Psoas muscle (tissue), 7 donors: ENCODE measurements at regions not wholly inside any gene's neighbourhood (a gene's known extent, or its start where the extent isn't known, plus 50 kb on each side); places are given as distances from the start of the nearest gene placed in this dataset.
A peak's percentile ranks its signal among the peaks of the same experiment; 100 is the strongest.

ENCODE experiments used
- ATAC-seq, 4 donors: fragments of 200-7000 bp; cut with Tn5 transposase; one replicate each; pipeline ENCODE4 v1.9.1; 2020; ENCODE audit warnings: moderate library complexity in 3 of 4, mild to moderate bottlenecking in 2 of 4
- DNase-seq, 2 donors: peaks; one replicate each; pipeline ENCODE4 v3.0.0-alpha.2; 2020
- H3K27ac ChIP-seq: fragments of 200-600 bp; one replicate; pipeline ENCODE4 v1.8.0; 2022
- H3K27me3 ChIP-seq, 3 donors: fragments of 200-600 bp in 1 of 3; one replicate each; pipeline versions ENCODE4 v1.6.1 to v1.8.0; 2013 to 2022; ENCODE audit warnings: low read length in 2 of 3, mild to moderate bottlenecking in 2 of 3, moderate library complexity in 1 of 3; ENCODE audit not compliant: insufficient read depth in 3 of 3
- H3K36me3 ChIP-seq, 2 donors: fragments of 200-600 bp in 1 of 2; one replicate each; pipeline versions ENCODE4 v1.6.1 to v1.8.0; 2013 to 2022; ENCODE audit warnings: low read depth in 1 of 2, mild to moderate bottlenecking in 1 of 2, moderate library complexity in 1 of 2; ENCODE audit not compliant: insufficient read depth in 1 of 2
- H3K4me1 ChIP-seq: fragments of 200-600 bp; one replicate; pipeline ENCODE4 v1.8.0; 2022
- H3K4me3 ChIP-seq: fragments of 200-600 bp; one replicate; pipeline ENCODE4 v1.8.0; 2022; ENCODE audit warnings: mild to moderate bottlenecking
- H3K9me3 ChIP-seq: fragments of 200-600 bp; one replicate; pipeline ENCODE4 v1.8.0; 2022
- CTCF ChIP-seq: fragments of 200-600 bp; IDR thresholded peaks from one replicate; pipeline ENCODE4 v1.8.0; 2022; ENCODE audit warnings: antibody characterized with exemption
- WGBS, 3 donors: extraction: QIAGEN DNeasy Blood & Tissue Kit; methylation state at CpG; one replicate each; pipeline versions ENCODE4 v1.1.6 to v1.1.7; 2013; 5-methylcytosine and 5-hydroxymethylcytosine counted together
- intact Hi-C, 2 donors: fragments of 100-400 bp; cut with DNase I; formaldehyde crosslinking; loops; one replicate each; pipeline versions ENCODE4 v1.11.0 to v1.14.2; 2022
- donor health status: healthy with polysubstance abuse.
- donor health status: DM: no; HTN: no; CAD: no; lungs with moderate emphysema.
- donor health status: Bipolar disorder and iron deficiency.
- donor health status: healthy.
- donor health status: DM: yes; HTN: yes; CAD: no.
- donor health status: DM: no; HTN: no; CAD: no.
- donor health status: DM: yes; HTN: yes; CAD: no.

GRCh38 chr16:89027281-89027680 lies 50.3 kb upstream of the CBFA2T3 start:
- intact Hi-C loops: no loop called here
- WGBS, 3 donors: 59 to 74% (median 60%) methylated on average over 1 of the region's 1 CpG
- peaks cover 9% of the 10 kb centered on the region for H3K9me3 ChIP-seq
- H3K4me3 ChIP-seq: no peak overlapping the region
- H3K36me3 ChIP-seq: no peaks in the 10 kb centered on the region
- ATAC-seq (no peak), DNase-seq (no peak)
- no peaks in the 10 kb centered on the region for H3K4me1 ChIP-seq
- no peak for TF ChIP-seq CTCF
- H3K27me3 ChIP-seq: peaks cover 0 to 54% (median 4%) of the 10 kb centered on the region in 3 donors
- H3K27ac ChIP-seq: no peak overlapping the region

GRCh38 chr16:89031715-89032659 lies 55.0 kb upstream of the CBFA2T3 start:
- DNase-seq (peak; percentile 12 to 46), ATAC-seq (no peak)
- no peaks in the 10 kb centered on the region for H3K4me1 ChIP-seq
- H3K36me3 ChIP-seq: no peaks in the 10 kb centered on the region
- H3K4me3 ChIP-seq: no peak overlapping the region
- TF ChIP-seq CTCF: no peak
- 75 to 80% (median 79%) methylated on average over 24 of the region's 24 CpGs for WGBS, 3 donors
- H3K9me3 ChIP-seq: no peaks in the 10 kb centered on the region
- no peak overlapping the region for H3K27ac ChIP-seq
- peaks cover 0 to 43% (median 3%) of the 10 kb centered on the region in 3 donors for H3K27me3 ChIP-seq
- intact Hi-C loops: no loop called here

- H3K27me3 ChIP-seq: peaks cover 0 to 44% (median 7%) of the 10 kb centered on the region in 3 donors
- WGBS, 3 donors: 66 to 76% (median 75%) methylated on average over 10 of the region's 10 CpGs
These were observed 56.3 kb upstream of the CBFA2T3 start for GRCh38 chr16:89033304-89033703.

GRCh38 chr16:89033796-89034572 lies 57.0 kb upstream of the CBFA2T3 start:
- DNase-seq (peak; percentile 9 to 20), ATAC-seq (no peak)
- intact Hi-C loops: no loop called here
- no peaks in the 10 kb centered on the region for H3K9me3 ChIP-seq
- H3K4me3 ChIP-seq: no peak overlapping the region
- WGBS, 3 donors: 81 to 82% (median 82%) methylated on average over 31 of the region's 31 CpGs
- no peak overlapping the region for H3K27ac ChIP-seq
- peaks cover 0 to 47% (median 7%) of the 10 kb centered on the region in 3 donors for H3K27me3 ChIP-seq
- no peaks in the 10 kb centered on the region for H3K36me3 ChIP-seq
- H3K4me1 ChIP-seq: no peaks in the 10 kb centered on the region
- TF ChIP-seq CTCF: no peak

More at GRCh38 chr16:89033304-89033703, 56.3 kb upstream of the CBFA2T3 start:
- H3K36me3 ChIP-seq: no peaks in the 10 kb centered on the region
- DNase-seq (peak in 1 of 2 donors; percentile 25), ATAC-seq (no peak)
- no peak for TF ChIP-seq CTCF
- H3K27ac ChIP-seq: no peak overlapping the region
- H3K4me1 ChIP-seq: no peaks in the 10 kb centered on the region
- intact Hi-C loops: no loop called here
- no peak overlapping the region for H3K4me3 ChIP-seq
- no peaks in the 10 kb centered on the region for H3K9me3 ChIP-seq
